ENCODE measurements at regions not wholly inside any gene's neighbourhood (a gene's known extent, or its start where the extent isn't known, plus 50 kb on each side); places are given as distances from the start of the nearest gene placed in this dataset.

- no peak overlapping the region for H3K27ac ChIP-seq (ENCODE audit: low read depth in 1 of 2, low read length in 2 of 2)
- H3K4me3 ChIP-seq (ENCODE audit: low read depth in 1 of 3, low read length in 3 of 3), result no peak overlapping the region
- 88% methylated on average over 1 of the region's 1 CpG for WGBS
- peaks cover 0 to 3% (median under 1%) of the 10 kb centered on the region in 4 donors for H3K27me3 ChIP-seq (ENCODE audit: control insufficient read depth in 4 of 4, insufficient read depth in 4 of 4, low read length in 3 of 4)
- no peak for DNase-seq (ENCODE audit: low spot score)
- TF ChIP-seq, protein P1, sequence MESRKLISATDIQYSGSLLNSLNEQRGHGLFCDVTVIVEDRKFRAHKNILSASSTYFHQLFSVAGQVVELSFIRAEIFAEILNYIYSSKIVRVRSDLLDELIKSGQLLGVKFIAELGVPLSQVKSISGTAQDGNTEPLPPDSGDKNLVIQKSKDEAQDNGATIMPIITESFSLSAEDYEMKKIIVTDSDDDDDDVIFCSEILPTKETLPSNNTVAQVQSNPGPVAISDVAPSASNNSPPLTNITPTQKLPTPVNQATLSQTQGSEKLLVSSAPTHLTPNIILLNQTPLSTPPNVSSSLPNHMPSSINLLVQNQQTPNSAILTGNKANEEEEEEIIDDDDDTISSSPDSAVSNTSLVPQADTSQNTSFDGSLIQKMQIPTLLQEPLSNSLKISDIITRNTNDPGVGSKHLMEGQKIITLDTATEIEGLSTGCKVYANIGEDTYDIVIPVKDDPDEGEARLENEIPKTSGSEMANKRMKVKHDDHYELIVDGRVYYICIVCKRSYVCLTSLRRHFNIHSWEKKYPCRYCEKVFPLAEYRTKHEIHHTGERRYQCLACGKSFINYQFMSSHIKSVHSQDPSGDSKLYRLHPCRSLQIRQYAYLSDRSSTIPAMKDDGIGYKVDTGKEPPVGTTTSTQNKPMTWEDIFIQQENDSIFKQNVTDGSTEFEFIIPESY (IDR thresholded peaks at IDR 0.05), result no peak
- TF ChIP-seq JUND (IDR thresholded peaks at IDR 0.05) (no peak), EGR1 (IDR thresholded peaks at IDR 0.05; ENCODE audit: low read depth in 2 of 2) (no peak), TAF1 (conservative IDR thresholded peaks at IDR 0.05) (no peak), YY1 (IDR thresholded peaks at IDR 0.05) (no peak), CTCF (IDR thresholded peaks at IDR 0.05; ENCODE audit: low read depth, low read length, missing input control) (no peak), HNF4A (conservative IDR thresholded peaks at IDR 0.05) (no peak), SP1 (IDR thresholded peaks at IDR 0.05) (no peak), FOXA2 (IDR thresholded peaks at IDR 0.05) (no peak), HNF4G (IDR thresholded peaks at IDR 0.05) (no peak)
- TF ChIP-seq, protein P2, sequence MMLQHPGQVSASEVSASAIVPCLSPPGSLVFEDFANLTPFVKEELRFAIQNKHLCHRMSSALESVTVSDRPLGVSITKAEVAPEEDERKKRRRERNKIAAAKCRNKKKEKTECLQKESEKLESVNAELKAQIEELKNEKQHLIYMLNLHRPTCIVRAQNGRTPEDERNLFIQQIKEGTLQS (IDR thresholded peaks at IDR 0.05), result no peak
- no peaks in the 10 kb centered on the region for H3K9me3 ChIP-seq (ENCODE audit: control insufficient read depth in 4 of 4, low read length in 3 of 4)
- H3K36me3 ChIP-seq (ENCODE audit: control insufficient read depth in 4 of 4, insufficient read depth in 3 of 4, low read depth in 1 of 4, low read length in 3 of 4), result no peaks in the 10 kb centered on the region
- H3K9ac ChIP-seq (ENCODE audit: low read depth in 1 of 2, low read length in 2 of 2), result no peak overlapping the region
- H3K4me1 ChIP-seq (ENCODE audit: control insufficient read depth in 4 of 4, insufficient read depth in 4 of 4, low read length in 3 of 4), result no peaks in the 10 kb centered on the region
These were observed 155.6 kb upstream of the KCNH8 start for GRCh38 chr3:18992709-18993108.

GRCh38 chr3:18989237-18989795 lies 159.0 kb upstream of the KCNH8 start:
- TF ChIP-seq TAF1 (conservative IDR thresholded peaks at IDR 0.05), result no peak
- no peak overlapping the region for H3K4me3 ChIP-seq (ENCODE audit: low read depth in 1 of 3, low read length in 3 of 3)
- H3K36me3 ChIP-seq (ENCODE audit: control insufficient read depth in 4 of 4, insufficient read depth in 3 of 4, low read depth in 1 of 4, low read length in 3 of 4), result no peaks in the 10 kb centered on the region
- 70% methylated on average over 7 of the region's 7 CpGs for WGBS
- H3K4me1 ChIP-seq (ENCODE audit: control insufficient read depth in 4 of 4, insufficient read depth in 4 of 4, low read length in 3 of 4), result no peaks in the 10 kb centered on the region
- H3K9ac ChIP-seq (ENCODE audit: low read depth in 1 of 2, low read length in 2 of 2), result no peak overlapping the region
- no peak overlapping the region for H3K27ac ChIP-seq (ENCODE audit: low read depth in 1 of 2, low read length in 2 of 2)
- no peaks in the 10 kb centered on the region for H3K9me3 ChIP-seq (ENCODE audit: control insufficient read depth in 4 of 4, low read length in 3 of 4)
- DNase-seq (ENCODE audit: low spot score), result no peak
- H3K27me3 ChIP-seq (ENCODE audit: control insufficient read depth in 4 of 4, insufficient read depth in 4 of 4, low read length in 3 of 4), result peaks cover 0 to 3% (median under 1%) of the 10 kb centered on the region in 4 donors

DNA sequence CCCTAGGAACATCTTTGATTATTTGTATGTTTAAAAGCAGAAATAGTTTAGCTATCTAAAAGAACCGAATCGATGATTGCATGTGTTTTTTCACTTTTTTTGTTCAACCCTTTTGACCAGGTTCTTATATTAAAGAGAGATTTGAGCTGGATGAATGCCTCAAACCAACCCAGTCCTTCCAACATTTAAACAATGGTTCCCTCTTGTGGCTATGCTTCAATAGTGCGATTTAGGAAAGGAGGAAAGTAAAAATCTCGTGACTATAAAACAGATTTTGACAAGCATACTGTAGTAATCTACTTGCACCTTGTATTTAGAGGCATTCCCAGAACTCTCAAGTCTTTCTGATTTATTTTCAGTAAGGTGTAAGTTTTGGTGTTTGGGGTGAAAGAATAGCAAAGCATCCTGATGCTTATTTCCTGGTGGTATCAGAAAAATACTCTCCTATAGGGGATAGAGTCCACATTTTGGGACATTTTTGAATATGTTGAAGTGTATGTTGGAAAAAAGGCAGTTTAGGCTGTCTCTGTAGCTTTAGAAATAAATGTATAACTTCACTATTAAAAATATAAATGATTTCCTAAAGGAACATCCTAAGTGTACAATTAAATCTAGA lies 159.6 kb upstream of the KCNH8 start:
- Histone ChIP-seq H3K9ac (ENCODE audit: low read depth in 1 of 2, low read length in 2 of 2) (no peak overlapping the region), H3K4me1 (ENCODE audit: control insufficient read depth in 4 of 4, insufficient read depth in 4 of 4, low read length in 3 of 4) (no peaks in the 10 kb centered on the region), H3K9me3 (ENCODE audit: control insufficient read depth in 4 of 4, low read length in 3 of 4) (no peaks in the 10 kb centered on the region), H3K27ac (ENCODE audit: low read depth in 1 of 2, low read length in 2 of 2) (no peak overlapping the region), H3K4me3 (ENCODE audit: low read depth in 1 of 3, low read length in 3 of 3) (no peak overlapping the region), H3K36me3 (ENCODE audit: control insufficient read depth in 4 of 4, insufficient read depth in 3 of 4, low read depth in 1 of 4, low read length in 3 of 4) (no peaks in the 10 kb centered on the region), H3K27me3 (ENCODE audit: control insufficient read depth in 4 of 4, insufficient read depth in 4 of 4, low read length in 3 of 4) (peaks cover 0 to 3% (median under 1%) of the 10 kb centered on the region in 4 donors)
- DNase-seq (ENCODE audit: low spot score), result no peak
- WGBS, result 6% methylated on average over 4 of the region's 4 CpGs
- TF ChIP-seq SP1 (IDR thresholded peaks at IDR 0.05) (no peak), CTCF (IDR thresholded peaks at IDR 0.05; ENCODE audit: low read depth, low read length, missing input control) (peak; percentile 23), RAD21 (IDR thresholded peaks at IDR 0.05) (peak; percentile 59)

All from liver (tissue), 8 donors.